ENCODE measurements at regions not wholly inside any gene's neighbourhood (a gene's known extent, or its start where the extent isn't known, plus 50 kb on each side); places are given as distances from the start of the nearest gene placed in this dataset.

GRCh38 chr9:80012557-80013330 is 441.0 kb downstream of the TLE4 start:
- no peak for DNase-seq

GRCh38 chr9:80009204-80009603 is 437.4 kb downstream of the TLE4 start:
- DNase-seq = no peak

GRCh38 chr9:80004714-80005113 is 432.9 kb downstream of the TLE4 start:
- no peak for DNase-seq

- DNase-seq = no peak
Measured at GRCh38 chr9:79990536-79990935, 418.8 kb downstream of the TLE4 start.

- DNase-seq = no peak
Measured at GRCh38 chr9:79989079-79989478, 417.3 kb downstream of the TLE4 start.

GRCh38 chr9:79988126-79988525 is 416.4 kb downstream of the TLE4 start:
- DNase-seq = no peak

- no peak for DNase-seq
Measured at GRCh38 chr9:79986437-79986836, 414.7 kb downstream of the TLE4 start.

GRCh38 chr9:79985772-79986171 is 414.0 kb downstream of the TLE4 start:
- DNase-seq = no peak

- no peak for DNase-seq
Measured at GRCh38 chr9:79985264-79985663, 413.5 kb downstream of the TLE4 start.

GRCh38 chr9:79984429-79985067 is 412.8 kb downstream of the TLE4 start:
- DNase-seq = no peak

GRCh38 chr9:79980432-79980831 is 408.7 kb downstream of the TLE4 start:
- no peak for DNase-seq

GRCh38 chr9:79977510-79978197 is 405.9 kb downstream of the TLE4 start:
- no peak for DNase-seq

- no peak for DNase-seq
Measured at GRCh38 chr9:79977074-79977435, 405.3 kb downstream of the TLE4 start.

GRCh38 chr9:79976257-79977073 is 404.7 kb downstream of the TLE4 start:
- DNase-seq = no peak

- DNase-seq = no peak
Measured at GRCh38 chr9:79975621-79976256, 404.0 kb downstream of the TLE4 start.

GRCh38 chr9:79974806-79975422 is 403.1 kb downstream of the TLE4 start:
- DNase-seq = no peak

- no peak for DNase-seq
Measured at GRCh38 chr9:79973627-79974026, 401.9 kb downstream of the TLE4 start.

GRCh38 chr9:79970146-79970425 is 398.3 kb downstream of the TLE4 start:
- DNase-seq = no peak

- DNase-seq = no peak
Measured at GRCh38 chr9:79969393-79970145, 397.8 kb downstream of the TLE4 start.

- no peak for DNase-seq
Measured at GRCh38 chr9:79968533-79968932, 396.8 kb downstream of the TLE4 start.

GRCh38 chr9:79962836-79963235 is 391.1 kb downstream of the TLE4 start:
- no peak for DNase-seq

GRCh38 chr9:79962150-79962549 is 390.4 kb downstream of the TLE4 start:
- DNase-seq = no peak

Measured in Kasumi-1 (cell line).